Neural cell (in vitro differentiated cells): ENCODE measurements at regions not wholly inside any gene's neighbourhood (a gene's known extent, or its start where the extent isn't known, plus 50 kb on each side); places are given as distances from the start of the nearest gene placed in this dataset.

Experiments used
- H2AFZ ChIP-seq: fragments of 200-600, 300-800 bp; sonication (generic), shearing (Covaris generic); 2 replicates; pipeline ENCODE4 v1.6.0; 2014; ENCODE audit warnings: low read depth, mild to moderate bottlenecking, antibody characterized with exemption, low read length, moderate library complexity
- H3F3A ChIP-seq: fragments of 200-600 bp; shearing (Covaris generic); 2 replicates; pipeline ENCODE4 v1.6.1; 2016; ENCODE audit warnings: mild to moderate bottlenecking, moderate library complexity, mixed read lengths, antibody characterized with exemption, low read length; ENCODE audit not compliant: insufficient read depth, poor library complexity, severe bottlenecking
- H3K27ac ChIP-seq: fragments of 200-600, 300-800 bp; sonication (generic), shearing (Covaris generic); 2 replicates; pipeline ENCODE4 v1.5.1; 2014; ENCODE audit warnings: mild to moderate bottlenecking, low read length, moderate library complexity
- H3K27me3 ChIP-seq: fragments of 300-800, 200-600 bp; sonication (generic), shearing (Covaris generic); 2 replicates; pipeline ENCODE4 v1.6.0; 2014; ENCODE audit warnings: mild to moderate bottlenecking, low read depth, low read length, moderate library complexity; ENCODE audit not compliant: insufficient read depth
- H3K36me3 ChIP-seq: fragments of 300-800, 200-600 bp; sonication (generic), shearing (Covaris generic); 2 replicates; pipeline ENCODE4 v1.5.1; 2014; ENCODE audit warnings: mild to moderate bottlenecking, antibody characterized with exemption, low read length, moderate library complexity; ENCODE audit not compliant: insufficient read depth
- H3K4me2 ChIP-seq: fragments of 300-800, 200-600 bp; sonication (generic), shearing (Covaris generic); 2 replicates; pipeline ENCODE4 v1.6.0; 2014; ENCODE audit warnings: mild to moderate bottlenecking, low read length
- H3K4me3 ChIP-seq: fragments of 300-800, 200-600 bp; sonication (generic), shearing (Covaris generic); 2 replicates; pipeline ENCODE4 v1.5.1; 2014; ENCODE audit warnings: mild to moderate bottlenecking, low read length, moderate library complexity
- H3K79me2 ChIP-seq: fragments of 200-600 bp; shearing (Covaris generic); replicated peaks from 2 replicates; pipeline ENCODE4 v1.6.0; 2014; ENCODE audit warnings: mild to moderate bottlenecking, low read length, moderate library complexity; ENCODE audit not compliant: insufficient read depth
- H3K9ac ChIP-seq: fragments of 300-800, 200-600 bp; sonication (generic), shearing (Covaris generic); 2 replicates; pipeline ENCODE4 v1.6.1; 2016; ENCODE audit warnings: mild to moderate bottlenecking, low read length, mixed read lengths
- H3K9me2 ChIP-seq: fragments of 200-600 bp; shearing (Covaris generic); 2 replicates; pipeline ENCODE4 v1.6.1; 2016; ENCODE audit warnings: mild to moderate bottlenecking, low read length, mixed read lengths; ENCODE audit not compliant: insufficient read depth
- H3K9me3 ChIP-seq: fragments of 200-600, 300-800 bp; sonication (generic), shearing (Covaris generic); 2 replicates; pipeline ENCODE4 v1.6.1; 2016; ENCODE audit warnings: mild to moderate bottlenecking, mixed run types, low read length, moderate library complexity, mixed read lengths
- H4K20me1 ChIP-seq: fragments of 200-600 bp; shearing (Covaris generic); 2 replicates; pipeline ENCODE4 v1.6.1; 2016; ENCODE audit warnings: mild to moderate bottlenecking, mixed run types; ENCODE audit not compliant: insufficient read depth
- CTCF ChIP-seq: fragments of 450-650 bp; IDR thresholded peaks from 2 replicates; pipeline ENCODE4 v1.5.1; 2014; ENCODE audit warnings: antibody characterized with exemption, mild to moderate bottlenecking, moderate library complexity; ENCODE audit not compliant: poor library complexity, severe bottlenecking
- EP300 ChIP-seq: fragments of 450-650 bp; conservative IDR thresholded peaks from 2 replicates; pipeline ENCODE4 v1.6.1; 2014; ENCODE audit warnings: antibody characterized with exemption, mild to moderate bottlenecking, moderate library complexity; ENCODE audit not compliant: poor library complexity, severe bottlenecking
- EZH2 ChIP-seq: fragments of 200-600, 300-800 bp; shearing (Covaris generic), sonication (generic); IDR thresholded peaks from 2 replicates; pipeline ENCODE4 v1.6.1; 2014; ENCODE audit warnings: antibody characterized with exemption, low read length, borderline replicate concordance, mild to moderate bottlenecking; ENCODE audit not compliant: insufficient read depth, poor library complexity, severe bottlenecking
- MXI1 ChIP-seq: fragments of 450-650 bp; conservative IDR thresholded peaks from 2 replicates; pipeline ENCODE4 v1.6.1; 2014; ENCODE audit warnings: antibody characterized with exemption, mild to moderate bottlenecking; ENCODE audit not compliant: poor library complexity, severe bottlenecking
- POLR2AphosphoS5 ChIP-seq: IDR thresholded peaks from 2 replicates; pipeline ENCODE4 v1.6.1; 2012
- RAD21 ChIP-seq: fragments of 450-650 bp; conservative IDR thresholded peaks from 2 replicates; pipeline ENCODE4 v1.6.1; 2014; ENCODE audit warnings: antibody characterized with exemption, mild to moderate bottlenecking, moderate library complexity
- REST ChIP-seq: IDR thresholded peaks from 2 replicates; pipeline ENCODE4 v1.6.1; 2012; ENCODE audit warnings: borderline replicate concordance
- SMC3 ChIP-seq: fragments of 450-650 bp; conservative IDR thresholded peaks from 2 replicates; pipeline ENCODE4 v1.6.1; 2014; ENCODE audit warnings: antibody characterized with exemption, mild to moderate bottlenecking, moderate library complexity; ENCODE audit not compliant: poor library complexity
- TAF1 ChIP-seq: IDR thresholded peaks from 2 replicates; pipeline ENCODE4 v1.6.1; 2012; ENCODE audit warnings: low read depth

- no peaks in the 10 kb centered on the region for H4K20me1 ChIP-seq
- no peaks in the 10 kb centered on the region for H3K27me3 ChIP-seq
- H3K4me3 ChIP-seq: no peak overlapping the region
- H3K27ac ChIP-seq: no peak overlapping the region
- H3K36me3 ChIP-seq: no peaks in the 10 kb centered on the region
- H3K4me2 ChIP-seq: no peak overlapping the region
- TF ChIP-seq EZH2 (no peak), CTCF (no peak), POLR2AphosphoS5 (no peak), EP300 (no peak), TAF1 (no peak), RAD21 (no peak), SMC3 (no peak), REST (no peak), MXI1 (no peak)
- H3K79me2 ChIP-seq: no peaks in the 10 kb centered on the region
- H3K9me2 ChIP-seq: no peaks in the 10 kb centered on the region
- H3F3A ChIP-seq: peaks cover 3% of the 10 kb centered on the region
- H2AFZ ChIP-seq: no peak overlapping the region
- H3K9ac ChIP-seq: no peak overlapping the region
- no peaks in the 10 kb centered on the region for H3K9me3 ChIP-seq
Measured at GRCh38 chr10:4561296-4561695, 264.7 kb upstream of the AKR1E2 start.

GRCh38 chr10:4557469-4557868, 268.5 kb upstream of the AKR1E2 start:
- Histone ChIP-seq H3K9me3 (no peaks in the 10 kb centered on the region), H3K27me3 (no peaks in the 10 kb centered on the region), H3K79me2 (no peaks in the 10 kb centered on the region), H3F3A (peaks cover 3% of the 10 kb centered on the region), H2AFZ (no peak overlapping the region), H3K36me3 (no peaks in the 10 kb centered on the region), H3K9me2 (no peaks in the 10 kb centered on the region), H3K4me3 (no peak overlapping the region), H4K20me1 (no peaks in the 10 kb centered on the region), H3K27ac (no peak overlapping the region), H3K4me2 (no peak overlapping the region), H3K9ac (no peak overlapping the region)
- no peak for TF ChIP-seq REST
- TF ChIP-seq MXI1: no peak
- no peak for TF ChIP-seq CTCF
- no peak for TF ChIP-seq SMC3
- no peak for TF ChIP-seq EP300
- TF ChIP-seq RAD21: no peak
- TF ChIP-seq EZH2: no peak
- no peak for TF ChIP-seq TAF1
- no peak for TF ChIP-seq POLR2AphosphoS5
